ENCODE measurements at regions not wholly inside any gene's neighbourhood (a gene's known extent, or its start where the extent isn't known, plus 50 kb on each side); places are given as distances from the start of the nearest gene placed in this dataset.

DNA sequence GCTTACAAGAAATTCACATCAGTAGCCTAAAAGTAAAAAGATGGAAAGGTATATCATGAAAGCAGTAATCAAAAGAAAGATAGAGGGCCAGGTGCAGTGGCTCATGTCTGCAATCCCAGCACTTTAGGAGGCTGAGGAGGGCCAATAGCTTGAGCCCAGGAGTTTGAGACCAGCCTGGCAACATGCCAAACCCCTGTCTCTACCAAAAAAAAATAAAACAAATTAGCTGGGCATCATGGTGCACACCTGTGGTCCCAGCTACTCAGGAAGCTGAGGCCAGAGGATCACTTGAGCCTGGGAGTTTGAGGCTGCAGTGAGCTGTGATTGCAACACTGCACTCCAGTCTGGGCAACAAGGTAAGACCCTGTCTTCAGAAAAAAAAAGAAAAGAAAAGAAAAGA lies 55.5 kb downstream of the GSPT2 start:
- no peaks in the 10 kb centered on the region for H3K4me1 ChIP-seq (ENCODE audit: insufficient read depth, low read length)

DNA sequence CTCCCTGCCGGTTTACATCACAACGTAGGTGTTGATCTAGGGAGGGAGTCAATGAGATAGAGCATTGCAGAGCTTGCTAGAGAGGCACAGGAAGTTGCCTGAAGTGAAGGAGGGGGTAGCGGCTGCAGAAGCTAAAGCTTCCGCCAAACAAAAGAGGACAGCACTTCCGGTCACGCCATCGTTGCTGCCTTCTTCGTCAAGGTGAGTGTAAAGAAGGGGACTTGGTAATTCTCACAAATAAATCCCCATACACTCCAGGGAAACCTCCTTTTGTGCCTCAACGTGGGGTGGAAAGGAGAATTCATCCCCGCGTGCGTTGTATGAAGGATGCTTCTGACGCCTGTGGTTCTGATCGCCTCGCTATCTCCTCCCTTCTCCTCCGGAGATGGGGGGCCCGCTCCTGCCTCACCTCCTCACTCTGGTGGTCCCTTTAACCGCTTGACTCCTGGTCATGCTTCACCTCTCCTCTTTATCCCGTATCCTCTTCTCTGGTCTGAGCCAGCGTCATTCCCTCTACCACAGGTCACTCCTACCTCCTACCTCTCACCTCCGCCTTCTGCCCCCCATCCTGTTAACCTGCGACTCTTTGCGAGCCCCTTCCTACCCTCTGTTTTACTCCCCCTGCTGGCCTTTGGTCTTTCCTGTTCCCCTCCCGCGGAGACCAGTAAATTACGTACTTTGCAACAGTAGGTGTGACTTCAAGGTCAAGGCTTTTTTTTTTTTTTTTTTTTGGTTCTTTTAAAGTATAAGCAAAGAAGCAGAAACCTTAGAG lies 59.9 kb downstream of the GSPT2 start:
- H3K27ac ChIP-seq (ENCODE audit: low read depth, low read length), result no peak overlapping the region
- no peaks in the 10 kb centered on the region for H3K36me3 ChIP-seq (ENCODE audit: insufficient read depth, low read length)
- no peaks in the 10 kb centered on the region for H3K4me1 ChIP-seq (ENCODE audit: insufficient read depth, low read length)
- H3K9me3 ChIP-seq (ENCODE audit: low read length), result no peaks in the 10 kb centered on the region
- H3K27me3 ChIP-seq (ENCODE audit: control insufficient read depth in 1 of 2, insufficient read depth in 2 of 2, low read length in 2 of 2), result no peaks in the 10 kb centered on the region
- H3K9ac ChIP-seq (ENCODE audit: low read length), result peak overlapping the region; percentile 34
- H3K4me3 ChIP-seq (ENCODE audit: low read depth in 1 of 2, low read length in 2 of 2), result peak overlapping the region; percentile 33 to 63

More for the DNA sequence above, 55.5 kb downstream of the GSPT2 start:
- Histone ChIP-seq H3K27me3 (ENCODE audit: control insufficient read depth in 1 of 2, insufficient read depth in 2 of 2, low read length in 2 of 2) (no peaks in the 10 kb centered on the region), H3K9me3 (ENCODE audit: low read length) (no peaks in the 10 kb centered on the region), H3K4me3 (ENCODE audit: low read depth in 1 of 2, low read length in 2 of 2) (no peak overlapping the region), H3K9ac (ENCODE audit: low read length) (no peak overlapping the region), H3K27ac (ENCODE audit: low read depth, low read length) (no peak overlapping the region), H3K36me3 (ENCODE audit: insufficient read depth, low read length) (no peaks in the 10 kb centered on the region)

DNA sequence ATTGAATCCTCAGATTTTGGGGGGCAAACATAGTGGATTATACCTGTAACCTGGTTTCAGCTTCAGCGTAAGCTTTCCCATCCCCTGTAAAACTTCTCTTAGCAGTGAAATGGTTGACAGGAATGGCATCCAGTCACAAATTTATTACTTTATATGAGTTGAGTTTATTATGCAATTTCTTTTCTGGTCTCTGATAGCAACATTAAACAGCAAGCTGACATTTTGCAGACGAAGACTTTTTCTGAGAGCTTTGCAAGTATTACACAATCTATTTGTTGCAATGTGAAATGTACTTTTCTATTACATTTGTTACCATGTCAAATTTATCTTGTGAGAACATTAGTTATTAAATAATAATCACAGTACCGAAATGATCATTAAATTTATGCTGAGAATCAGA lies 60.6 kb downstream of the GSPT2 start:
- Histone ChIP-seq H3K4me3 (ENCODE audit: low read depth in 1 of 2, low read length in 2 of 2) (peak overlapping the region in 1 of 2 donors; percentile 63), H3K4me1 (ENCODE audit: insufficient read depth, low read length) (no peaks in the 10 kb centered on the region), H3K27ac (ENCODE audit: low read depth, low read length) (no peak overlapping the region), H3K9ac (ENCODE audit: low read length) (no peak overlapping the region), H3K27me3 (ENCODE audit: control insufficient read depth in 1 of 2, insufficient read depth in 2 of 2, low read length in 2 of 2) (no peaks in the 10 kb centered on the region), H3K9me3 (ENCODE audit: low read length) (no peaks in the 10 kb centered on the region), H3K36me3 (ENCODE audit: insufficient read depth, low read length) (no peaks in the 10 kb centered on the region)

DNA sequence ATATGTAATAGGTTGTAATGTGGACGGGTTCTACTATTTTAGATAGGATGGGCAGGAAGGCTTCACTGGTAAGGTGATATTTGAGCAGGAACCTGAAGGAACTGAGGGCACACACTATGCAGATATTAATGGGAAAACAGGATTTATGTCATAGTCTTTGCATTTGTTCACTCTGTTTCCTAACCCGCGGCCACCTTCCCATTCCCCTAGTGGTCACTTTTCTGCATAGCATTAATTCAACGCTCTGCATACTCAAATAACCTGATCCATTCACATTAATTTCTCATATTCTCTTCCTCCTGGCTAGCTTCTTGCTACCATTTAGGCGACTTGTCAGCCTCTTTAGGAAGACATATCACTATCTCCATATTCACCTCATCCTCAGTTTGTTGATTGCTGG lies 61.5 kb downstream of the GSPT2 start:
- Histone ChIP-seq H3K9ac (ENCODE audit: low read length) (no peak overlapping the region), H3K4me3 (ENCODE audit: low read depth in 1 of 2, low read length in 2 of 2) (no peak overlapping the region), H3K27ac (ENCODE audit: low read depth, low read length) (no peak overlapping the region), H3K36me3 (ENCODE audit: insufficient read depth, low read length) (no peaks in the 10 kb centered on the region), H3K9me3 (ENCODE audit: low read length) (no peaks in the 10 kb centered on the region), H3K4me1 (ENCODE audit: insufficient read depth, low read length) (no peaks in the 10 kb centered on the region), H3K27me3 (ENCODE audit: control insufficient read depth in 1 of 2, insufficient read depth in 2 of 2, low read length in 2 of 2) (no peaks in the 10 kb centered on the region)

DNA sequence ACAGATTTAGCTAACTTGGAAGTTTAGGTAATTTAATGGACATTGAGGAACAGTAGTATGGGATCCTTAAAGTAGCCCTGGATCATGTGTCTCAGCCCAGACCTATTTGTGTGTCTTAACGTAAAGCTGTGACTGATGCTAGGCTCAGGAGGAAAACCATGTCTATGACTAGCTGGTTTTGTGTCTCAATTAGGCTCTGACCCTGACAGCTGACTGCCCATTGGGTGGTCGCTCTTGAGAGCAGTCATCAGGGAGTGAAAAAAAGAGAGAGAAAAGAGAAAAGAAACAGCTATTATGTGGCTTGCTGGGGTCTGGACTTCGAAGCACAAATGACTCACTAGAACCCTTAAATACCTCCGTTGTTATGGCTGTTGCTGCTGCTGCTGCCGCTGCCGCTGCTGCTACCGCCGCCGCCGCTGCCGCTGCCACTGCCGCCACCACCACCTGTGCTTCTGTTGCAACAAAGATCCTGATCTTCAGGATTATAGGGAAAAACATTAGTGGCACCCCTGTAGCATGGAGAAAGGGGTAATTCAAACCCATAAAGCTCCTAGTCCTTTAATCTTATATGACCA lies 70.7 kb downstream of the GSPT2 start:
- Histone ChIP-seq H3K9me3 (ENCODE audit: low read length) (no peaks in the 10 kb centered on the region), H3K36me3 (ENCODE audit: insufficient read depth, low read length) (no peaks in the 10 kb centered on the region), H3K4me3 (ENCODE audit: low read depth in 1 of 2, low read length in 2 of 2) (no peak overlapping the region), H3K9ac (ENCODE audit: low read length) (no peak overlapping the region), H3K4me1 (ENCODE audit: insufficient read depth, low read length) (no peaks in the 10 kb centered on the region), H3K27ac (ENCODE audit: low read depth, low read length) (no peak overlapping the region), H3K27me3 (ENCODE audit: control insufficient read depth in 1 of 2, insufficient read depth in 2 of 2, low read length in 2 of 2) (no peaks in the 10 kb centered on the region)

DNA sequence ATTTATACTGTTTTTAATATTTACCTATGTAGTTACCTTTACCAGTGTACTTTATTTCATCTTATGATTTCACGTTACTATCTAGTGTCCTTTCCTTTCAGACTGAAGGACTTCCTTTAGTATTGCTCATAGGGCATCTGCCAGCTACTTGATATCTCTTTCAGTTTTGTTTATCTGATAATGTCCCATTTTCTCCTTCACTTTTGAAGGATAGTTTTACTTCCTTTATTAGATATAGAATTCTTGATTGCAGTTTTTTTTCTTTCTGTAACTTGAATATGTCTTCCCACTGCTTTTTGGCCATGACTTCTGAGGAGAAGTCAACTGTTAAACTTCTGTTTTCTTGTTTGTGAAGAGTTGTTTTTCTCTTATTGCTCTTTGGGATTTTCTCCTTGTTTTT lies 69.4 kb upstream of the MAGED1 start:
- H3K27ac ChIP-seq (ENCODE audit: low read depth, low read length), result no peak overlapping the region
- H3K27me3 ChIP-seq (ENCODE audit: control insufficient read depth in 1 of 2, insufficient read depth in 2 of 2, low read length in 2 of 2), result peaks cover 0 to 7% of the 10 kb centered on the region in 2 donors
- no peak overlapping the region for H3K9ac ChIP-seq (ENCODE audit: low read length)
- no peaks in the 10 kb centered on the region for H3K36me3 ChIP-seq (ENCODE audit: insufficient read depth, low read length)
- H3K4me3 ChIP-seq (ENCODE audit: low read depth in 1 of 2, low read length in 2 of 2), result no peak overlapping the region
- no peaks in the 10 kb centered on the region for H3K9me3 ChIP-seq (ENCODE audit: low read length)
- H3K4me1 ChIP-seq (ENCODE audit: insufficient read depth, low read length), result no peaks in the 10 kb centered on the region

DNA sequence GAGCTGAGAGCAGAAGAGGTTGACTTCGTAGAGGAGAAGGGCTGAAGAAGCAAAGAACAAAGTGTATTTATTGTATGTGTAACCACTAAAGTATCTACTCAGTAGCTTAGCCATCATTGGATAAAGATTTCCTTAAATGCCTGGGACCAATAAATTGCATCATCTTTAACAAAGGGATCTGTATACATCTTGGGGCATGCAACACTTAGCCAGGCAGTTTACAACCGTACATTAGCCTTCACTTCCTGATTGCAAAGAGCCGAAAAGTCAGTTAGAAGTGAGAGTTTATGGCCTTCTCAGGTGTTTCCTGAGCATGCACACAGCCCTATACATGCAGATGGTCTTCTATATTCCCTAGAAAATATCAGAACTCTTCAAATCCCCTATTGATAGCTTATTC lies 68.0 kb upstream of the MAGED1 start:
- Histone ChIP-seq H3K9me3 (ENCODE audit: low read length) (no peaks in the 10 kb centered on the region), H3K9ac (ENCODE audit: low read length) (no peak overlapping the region), H3K27ac (ENCODE audit: low read depth, low read length) (no peak overlapping the region), H3K4me1 (ENCODE audit: insufficient read depth, low read length) (no peaks in the 10 kb centered on the region), H3K36me3 (ENCODE audit: insufficient read depth, low read length) (no peaks in the 10 kb centered on the region), H3K27me3 (ENCODE audit: control insufficient read depth in 1 of 2, insufficient read depth in 2 of 2, low read length in 2 of 2) (peaks cover 0 to 7% of the 10 kb centered on the region in 2 donors), H3K4me3 (ENCODE audit: low read depth in 1 of 2, low read length in 2 of 2) (no peak overlapping the region)

DNA sequence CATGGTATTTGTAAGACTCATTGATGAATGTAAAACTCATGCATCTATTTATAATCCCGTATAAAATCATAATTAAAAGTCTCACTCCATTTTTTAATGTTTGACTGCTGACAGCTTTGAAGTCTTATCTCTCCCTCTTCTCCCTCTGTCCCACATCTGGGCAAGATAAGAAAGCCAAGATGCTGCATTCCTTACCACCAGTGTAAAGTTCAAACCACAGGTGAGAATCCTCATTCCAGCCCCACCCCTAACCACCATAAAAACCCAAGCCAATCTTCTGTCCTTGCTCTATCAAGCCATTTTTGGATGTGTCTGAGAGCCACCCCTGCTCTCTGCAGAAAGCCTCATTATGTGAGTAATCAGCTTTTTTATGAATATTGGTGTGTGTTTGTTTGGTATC lies 59.3 kb upstream of the MAGED1 start:
- peaks cover 7% of the 10 kb centered on the region for H3K4me1 ChIP-seq (ENCODE audit: insufficient read depth, low read length)
- no peaks in the 10 kb centered on the region for H3K9me3 ChIP-seq (ENCODE audit: low read length)
- H3K36me3 ChIP-seq (ENCODE audit: insufficient read depth, low read length), result no peaks in the 10 kb centered on the region
- no peaks in the 10 kb centered on the region for H3K27me3 ChIP-seq (ENCODE audit: control insufficient read depth in 1 of 2, insufficient read depth in 2 of 2, low read length in 2 of 2)
- H3K9ac ChIP-seq (ENCODE audit: low read length), result no peak overlapping the region
- no peak overlapping the region for H3K27ac ChIP-seq (ENCODE audit: low read depth, low read length)
- H3K4me3 ChIP-seq (ENCODE audit: low read depth in 1 of 2, low read length in 2 of 2), result no peak overlapping the region

DNA sequence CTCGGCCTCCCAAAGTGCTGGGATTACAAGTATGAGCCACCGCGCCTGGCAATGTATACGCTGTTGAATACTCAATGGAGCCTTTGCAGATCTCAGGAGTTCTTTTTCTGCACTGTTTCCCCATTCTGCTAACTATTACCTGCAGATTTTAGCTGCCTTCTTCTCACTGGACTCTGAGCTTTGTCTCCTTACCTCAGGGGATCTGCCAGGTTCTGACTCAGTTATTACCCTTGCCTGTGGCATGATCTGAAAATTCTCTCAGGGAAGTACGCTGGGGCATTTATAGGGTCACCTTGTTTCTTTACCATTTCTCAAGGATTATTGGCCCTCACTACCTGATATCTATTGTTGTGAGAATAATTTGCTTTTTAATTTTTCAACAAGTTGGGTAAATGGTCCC lies 56.6 kb upstream of the MAGED1 start:
- Histone ChIP-seq H3K4me1 (ENCODE audit: insufficient read depth, low read length) (peaks cover 7% of the 10 kb centered on the region), H3K27me3 (ENCODE audit: control insufficient read depth in 1 of 2, insufficient read depth in 2 of 2, low read length in 2 of 2) (no peaks in the 10 kb centered on the region), H3K9ac (ENCODE audit: low read length) (no peak overlapping the region), H3K4me3 (ENCODE audit: low read depth in 1 of 2, low read length in 2 of 2) (no peak overlapping the region), H3K27ac (ENCODE audit: low read depth, low read length) (no peak overlapping the region), H3K9me3 (ENCODE audit: low read length) (no peaks in the 10 kb centered on the region), H3K36me3 (ENCODE audit: insufficient read depth, low read length) (no peaks in the 10 kb centered on the region)

DNA sequence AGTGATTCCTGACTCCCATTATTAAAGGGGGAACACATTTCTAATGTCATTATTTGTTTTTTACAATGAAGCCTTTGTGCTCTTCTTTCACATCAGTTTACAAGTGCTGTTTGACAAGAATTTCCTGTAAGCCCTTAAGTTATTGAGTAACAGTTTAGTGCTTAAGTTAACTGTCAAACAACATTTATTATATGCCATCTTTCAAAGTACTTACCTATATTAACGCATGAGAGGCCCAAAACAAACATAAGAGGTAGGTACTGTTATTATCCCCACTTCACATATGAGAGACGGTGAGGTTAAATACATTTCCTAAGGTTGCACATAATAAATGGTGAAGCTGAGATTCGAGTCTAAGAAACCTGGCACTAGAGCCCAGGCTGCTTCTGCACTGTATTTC lies 56.0 kb upstream of the MAGED1 start:
- H3K36me3 ChIP-seq (ENCODE audit: insufficient read depth, low read length), result no peaks in the 10 kb centered on the region

DNA sequence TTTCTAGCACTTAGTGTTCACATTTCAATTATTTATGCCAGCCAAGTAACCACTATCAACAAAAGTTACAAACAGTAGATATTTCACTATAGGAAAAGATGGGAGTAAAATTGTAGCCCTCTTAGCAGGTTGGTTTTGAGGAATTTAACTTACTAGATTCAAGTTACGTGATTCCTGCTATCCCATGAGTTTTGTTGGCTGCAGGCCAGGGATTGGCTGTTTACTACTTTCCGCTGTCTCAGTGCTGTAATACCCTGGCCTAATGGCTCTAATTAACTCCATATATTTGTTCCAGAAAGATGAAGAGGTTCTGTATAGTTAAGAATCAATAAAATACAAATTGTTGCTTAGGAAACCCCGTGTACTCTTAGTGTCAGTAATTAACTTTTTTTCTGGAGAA lies 55.5 kb upstream of the MAGED1 start:
- Histone ChIP-seq H3K9me3 (ENCODE audit: low read length) (no peaks in the 10 kb centered on the region), H3K27me3 (ENCODE audit: control insufficient read depth in 1 of 2, insufficient read depth in 2 of 2, low read length in 2 of 2) (no peaks in the 10 kb centered on the region), H3K4me1 (ENCODE audit: insufficient read depth, low read length) (peaks cover 7% of the 10 kb centered on the region), H3K27ac (ENCODE audit: low read depth, low read length) (no peak overlapping the region), H3K4me3 (ENCODE audit: low read depth in 1 of 2, low read length in 2 of 2) (no peak overlapping the region), H3K36me3 (ENCODE audit: insufficient read depth, low read length) (no peaks in the 10 kb centered on the region), H3K9ac (ENCODE audit: low read length) (no peak overlapping the region)

More for the DNA sequence above, 56.0 kb upstream of the MAGED1 start:
- H3K9me3 ChIP-seq (ENCODE audit: low read length), result no peaks in the 10 kb centered on the region
- peaks cover 7% of the 10 kb centered on the region for H3K4me1 ChIP-seq (ENCODE audit: insufficient read depth, low read length)
- no peak overlapping the region for H3K27ac ChIP-seq (ENCODE audit: low read depth, low read length)
- H3K27me3 ChIP-seq (ENCODE audit: control insufficient read depth in 1 of 2, insufficient read depth in 2 of 2, low read length in 2 of 2), result no peaks in the 10 kb centered on the region
- H3K9ac ChIP-seq (ENCODE audit: low read length), result no peak overlapping the region
- H3K4me3 ChIP-seq (ENCODE audit: low read depth in 1 of 2, low read length in 2 of 2), result no peak overlapping the region
